ENCODE measurements at regions not wholly inside any gene's neighbourhood (a gene's known extent, or its start where the extent isn't known, plus 50 kb on each side); places are given as distances from the start of the nearest gene placed in this dataset.
"Not testable (repeated sequence)": the region's sequence is repeated elsewhere in the genome, so short reads cannot be mapped to it uniquely, and the experiment has no call there.

GRCh38 chr15:25090073-25090733 lies 135.4 kb downstream of the SNRPN start:
- no peak overlapping the region for H3K4me3 Mint-ChIP-seq
- ATAC-seq (no peak), DNase-seq (ENCODE audit: low spot score) (no peak)
- H3K36me3 Mint-ChIP-seq, result peaks cover 75% of the 10 kb centered on the region
- no peaks in the 10 kb centered on the region for H3K4me1 Mint-ChIP-seq (ENCODE audit: low read depth in 2 of 2)
- no peak overlapping the region for H3K27ac Mint-ChIP-seq
- no peaks in the 10 kb centered on the region for H3K27me3 Mint-ChIP-seq
- peaks cover 24% of the 10 kb centered on the region for H3K9me3 Mint-ChIP-seq

- no peaks in the 10 kb centered on the region for H3K27me3 Mint-ChIP-seq
- peaks cover 21% of the 10 kb centered on the region for H3K9me3 Mint-ChIP-seq
- no peak for ATAC-seq
- no peak overlapping the region for H3K4me3 Mint-ChIP-seq
- H3K36me3 Mint-ChIP-seq, result peaks cover 78% of the 10 kb centered on the region
- no peak overlapping the region for H3K27ac Mint-ChIP-seq
- no peak for DNase-seq (ENCODE audit: low spot score)
- no peaks in the 10 kb centered on the region for H3K4me1 Mint-ChIP-seq (ENCODE audit: low read depth in 2 of 2)
These were observed 136.8 kb downstream of the SNRPN start for GRCh38 chr15:25091421-25092158.

DNA sequence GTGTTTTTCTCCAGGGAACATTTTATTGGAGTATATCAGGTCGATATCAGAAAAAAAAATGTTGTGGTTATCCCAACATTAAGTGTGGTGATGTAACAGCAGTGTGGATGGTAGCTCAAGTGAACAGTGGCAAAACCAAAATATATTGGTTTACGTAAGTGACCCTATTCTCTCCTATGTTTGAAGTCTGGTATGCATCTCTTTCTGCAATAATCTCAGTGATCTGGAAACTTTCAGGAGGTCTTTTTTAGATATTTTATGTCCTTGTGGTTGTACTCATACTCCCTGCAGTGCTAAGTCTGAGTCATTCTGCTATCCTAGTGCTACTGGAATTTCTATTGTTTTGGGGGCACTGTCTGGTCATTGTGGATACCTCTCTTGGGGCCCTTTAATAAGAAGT lies 137.9 kb downstream of the SNRPN start:
- Mint-ChIP-seq H3K36me3 (peaks cover 83% of the 10 kb centered on the region), H3K9me3 (peaks cover 24% of the 10 kb centered on the region), H3K4me1 (ENCODE audit: low read depth in 2 of 2) (no peaks in the 10 kb centered on the region), H3K27ac (no peak overlapping the region), H3K27me3 (no peaks in the 10 kb centered on the region), H3K4me3 (no peak overlapping the region)
- DNase-seq (ENCODE audit: low spot score) (no peak), ATAC-seq (no peak)

DNA sequence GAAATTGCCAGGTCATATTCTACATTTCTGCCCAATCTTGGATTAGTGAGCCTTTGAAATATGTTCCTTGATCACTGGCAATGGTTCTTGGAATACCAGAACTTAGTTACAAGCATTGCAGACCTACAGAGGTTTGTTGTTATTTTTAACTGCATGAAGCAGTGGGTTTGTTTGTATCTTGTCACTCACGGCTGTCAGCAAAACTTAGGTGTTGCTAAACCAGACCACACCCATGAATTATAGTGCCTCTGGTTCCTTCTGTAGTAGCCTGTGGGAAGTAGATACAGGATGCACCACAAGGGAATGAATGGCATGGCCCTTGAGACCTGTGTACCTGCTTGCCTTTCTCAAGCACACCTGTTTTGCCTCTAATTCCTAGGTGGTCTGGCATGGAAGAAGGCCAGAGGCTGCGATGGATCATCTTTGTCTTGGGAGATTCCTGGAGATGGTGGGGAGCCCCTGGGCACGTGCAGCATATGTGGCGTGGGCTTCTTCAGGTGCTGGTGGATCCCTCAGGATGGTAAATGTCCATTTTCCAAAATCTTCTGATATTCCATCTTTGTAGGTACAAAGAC lies 138.8 kb downstream of the SNRPN start:
- Mint-ChIP-seq H3K4me1 (ENCODE audit: low read depth in 2 of 2) (no peaks in the 10 kb centered on the region), H3K9me3 (peaks cover 24% of the 10 kb centered on the region), H3K27me3 (no peaks in the 10 kb centered on the region), H3K36me3 (peaks cover 77% of the 10 kb centered on the region), H3K4me3 (no peak overlapping the region), H3K27ac (no peak overlapping the region)
- ATAC-seq (no peak), DNase-seq (ENCODE audit: low spot score) (no peak)

- ATAC-seq, result no peak
- Mint-ChIP-seq H3K36me3 (peaks cover 74% of the 10 kb centered on the region), H3K27ac (no peak overlapping the region), H3K27me3 (no peaks in the 10 kb centered on the region), H3K4me3 (no peak overlapping the region), H3K9me3 (peaks cover 26% of the 10 kb centered on the region), H3K4me1 (ENCODE audit: low read depth in 2 of 2) (no peaks in the 10 kb centered on the region)
- DNase-seq (ENCODE audit: low spot score), result no peak
These were observed 139.3 kb downstream of the SNRPN start for GRCh38 chr15:25094066-25094465.

- no peaks in the 10 kb centered on the region for H3K4me1 Mint-ChIP-seq (ENCODE audit: low read depth in 2 of 2)
- no peaks in the 10 kb centered on the region for H3K27me3 Mint-ChIP-seq
- no peak overlapping the region for H3K27ac Mint-ChIP-seq
- H3K9me3 Mint-ChIP-seq, result peaks cover 26% of the 10 kb centered on the region
- ATAC-seq, result no peak
- no peak overlapping the region for H3K4me3 Mint-ChIP-seq
- no peak for DNase-seq (ENCODE audit: low spot score)
- H3K36me3 Mint-ChIP-seq, result peaks cover 72% of the 10 kb centered on the region
These were observed 139.7 kb downstream of the SNRPN start for GRCh38 chr15:25094519-25094918.

DNA sequence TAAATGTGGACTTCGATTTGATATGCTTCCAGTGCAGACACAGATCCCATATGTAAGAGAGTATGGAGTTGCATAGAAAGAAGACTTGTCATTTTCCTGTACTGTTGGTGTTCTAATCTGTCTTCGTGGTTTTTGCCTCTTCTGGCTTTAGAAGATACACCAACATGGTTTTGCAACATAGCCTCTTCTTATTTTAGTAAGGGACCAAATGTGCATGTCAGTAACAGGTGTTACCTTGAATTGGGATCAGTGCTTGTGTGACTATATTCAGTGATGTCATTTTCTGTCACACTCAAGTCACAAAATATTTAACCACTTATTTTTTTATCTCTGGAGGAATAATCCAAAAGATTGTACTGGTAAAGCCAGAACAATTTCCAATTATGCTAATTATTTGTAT lies 140.4 kb downstream of the SNRPN start:
- Mint-ChIP-seq H3K36me3 (peaks cover 65% of the 10 kb centered on the region), H3K4me3 (no peak overlapping the region), H3K27ac (no peak overlapping the region), H3K27me3 (no peaks in the 10 kb centered on the region), H3K4me1 (ENCODE audit: low read depth in 2 of 2) (no peaks in the 10 kb centered on the region), H3K9me3 (peaks cover 26% of the 10 kb centered on the region)
- DNase-seq (ENCODE audit: low spot score) (no peak), ATAC-seq (no peak)

- H3K27ac Mint-ChIP-seq; H3K27me3 Mint-ChIP-seq; H3K4me1 Mint-ChIP-seq (ENCODE audit: low read depth in 2 of 2); DNase-seq (ENCODE audit: low spot score); ATAC-seq; H3K4me3 Mint-ChIP-seq: not testable (repeated sequence)
- peaks cover 13% of the 10 kb centered on the region for H3K9me3 Mint-ChIP-seq
- H3K36me3 Mint-ChIP-seq, result peaks cover 46% of the 10 kb centered on the region
These were observed 145.2 kb downstream of the SNRPN start for GRCh38 chr15:25099966-25100365.

- ATAC-seq, result no peak
- peaks cover 3% of the 10 kb centered on the region for H3K9me3 Mint-ChIP-seq
- no peak for DNase-seq (ENCODE audit: low spot score)
- no peaks in the 10 kb centered on the region for H3K27me3 Mint-ChIP-seq
- H3K27ac Mint-ChIP-seq, result no peak overlapping the region
- H3K36me3 Mint-ChIP-seq, result peaks cover 56% of the 10 kb centered on the region
- H3K4me3 Mint-ChIP-seq, result no peak overlapping the region
- H3K4me1 Mint-ChIP-seq (ENCODE audit: low read depth in 2 of 2), result no peaks in the 10 kb centered on the region
These were observed 151.4 kb downstream of the SNRPN start for GRCh38 chr15:25106209-25106608.

DNA sequence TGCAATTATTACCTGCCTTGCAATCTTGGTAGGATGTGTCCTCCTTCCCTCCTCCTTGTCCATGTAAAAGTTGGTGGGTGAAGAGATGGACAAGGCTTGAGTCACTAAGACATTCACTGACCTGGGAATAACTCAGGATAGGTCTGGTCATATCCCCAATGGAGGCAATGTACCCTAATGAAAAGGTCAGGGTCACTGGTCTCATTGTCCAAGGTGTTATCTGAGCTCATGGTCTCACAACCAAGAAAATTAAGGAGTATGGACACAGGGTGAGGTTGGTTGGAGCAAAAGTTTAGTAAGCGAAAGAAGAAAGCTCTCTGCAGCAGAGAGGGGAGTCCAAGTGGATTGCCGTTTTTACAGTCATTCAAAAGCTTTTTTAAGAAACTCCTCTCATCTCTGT lies 179.0 kb downstream of the SNRPN start:
- no peak overlapping the region for H3K27ac Mint-ChIP-seq
- peaks cover 20% of the 10 kb centered on the region for H3K36me3 Mint-ChIP-seq
- H3K4me3 Mint-ChIP-seq, result no peak overlapping the region
- peaks cover 16% of the 10 kb centered on the region for H3K9me3 Mint-ChIP-seq
- no peak for DNase-seq (ENCODE audit: low spot score)
- no peaks in the 10 kb centered on the region for H3K4me1 Mint-ChIP-seq (ENCODE audit: low read depth in 2 of 2)
- ATAC-seq, result no peak
- H3K27me3 Mint-ChIP-seq, result no peaks in the 10 kb centered on the region

GRCh38 chr15:25134546-25134945 lies 179.8 kb downstream of the SNRPN start:
- Mint-ChIP-seq H3K27me3 (no peaks in the 10 kb centered on the region), H3K9me3 (peaks cover 16% of the 10 kb centered on the region), H3K36me3 (peaks cover 15% of the 10 kb centered on the region), H3K27ac (no peak overlapping the region), H3K4me3 (no peak overlapping the region), H3K4me1 (ENCODE audit: low read depth in 2 of 2) (no peaks in the 10 kb centered on the region)
- ATAC-seq, result no peak
- DNase-seq (ENCODE audit: low spot score), result no peak

- peaks cover 5% of the 10 kb centered on the region for H3K36me3 Mint-ChIP-seq
- H3K9me3 Mint-ChIP-seq, result peaks cover 23% of the 10 kb centered on the region
- ATAC-seq (no peak), DNase-seq (ENCODE audit: low spot score) (no peak)
- H3K4me1 Mint-ChIP-seq (ENCODE audit: low read depth in 2 of 2), result no peaks in the 10 kb centered on the region
- no peaks in the 10 kb centered on the region for H3K27me3 Mint-ChIP-seq
- H3K4me3 Mint-ChIP-seq, result no peak overlapping the region
- no peak overlapping the region for H3K27ac Mint-ChIP-seq
These were observed 181.3 kb downstream of the SNRPN start for GRCh38 chr15:25136119-25136518.

DNA sequence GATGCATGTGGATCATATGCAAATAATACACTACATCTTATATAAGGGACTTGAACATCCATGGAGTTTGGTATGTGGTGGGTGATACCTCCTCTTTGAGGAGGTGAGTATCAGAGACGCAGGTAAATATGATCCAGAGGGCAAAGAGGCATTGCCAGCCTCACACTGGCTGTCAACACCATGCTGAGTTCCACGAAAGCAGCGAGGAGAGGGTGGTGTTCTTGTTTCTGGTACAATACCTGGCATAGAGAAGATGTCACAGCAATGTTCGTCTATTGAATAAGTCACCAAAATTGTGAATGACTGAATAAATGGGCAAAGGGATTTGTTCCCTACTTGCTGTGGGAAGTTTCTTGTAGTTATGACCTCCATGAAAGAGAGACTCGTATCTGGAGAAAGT lies 182.2 kb downstream of the SNRPN start:
- no peaks in the 10 kb centered on the region for H3K36me3 Mint-ChIP-seq
- no peak for DNase-seq (ENCODE audit: low spot score)
- H3K9me3 Mint-ChIP-seq, result peaks cover 18% of the 10 kb centered on the region
- H3K4me3 Mint-ChIP-seq, result no peak overlapping the region
- no peak for ATAC-seq
- H3K27me3 Mint-ChIP-seq, result no peaks in the 10 kb centered on the region
- H3K4me1 Mint-ChIP-seq (ENCODE audit: low read depth in 2 of 2), result no peaks in the 10 kb centered on the region
- no peak overlapping the region for H3K27ac Mint-ChIP-seq

GRCh38 chr15:25169318-25169717 lies 214.5 kb downstream of the SNRPN start:
- no peaks in the 10 kb centered on the region for H3K4me1 Mint-ChIP-seq (ENCODE audit: low read depth in 2 of 2)
- DNase-seq (ENCODE audit: low spot score) (no peak), ATAC-seq (no peak)
- no peaks in the 10 kb centered on the region for H3K36me3 Mint-ChIP-seq
- H3K4me3 Mint-ChIP-seq, result no peak overlapping the region
- H3K27ac Mint-ChIP-seq, result no peak overlapping the region
- no peaks in the 10 kb centered on the region for H3K27me3 Mint-ChIP-seq
- no peaks in the 10 kb centered on the region for H3K9me3 Mint-ChIP-seq
